Activated naive CD4-positive, alpha-beta T cell treated with anti-CD3 and anti-CD28 coated beads, Interleukin-2, amount 50 U/mL, for 72 hours (primary cell): ENCODE measurements at regions not wholly inside any gene's neighbourhood (a gene's known extent, or its start where the extent isn't known, plus 50 kb on each side); places are given as distances from the start of the nearest gene placed in this dataset.
A peak's percentile ranks its signal among the peaks of the same experiment; 100 is the strongest.

Experiments used
- ATAC-seq, 2 donors: fragments of 150-1000 bp; cut with Tn5 transposase; 2 replicates each; pipeline ENCODE4 v1.10.0; 2021; ENCODE audit warnings: mild to moderate bottlenecking in 2 of 2, moderate library complexity in 2 of 2
- DNase-seq, 2 donors: peaks; one replicate each; pipeline ENCODE4 v3.0.0; 2021 to 2022; ENCODE audit warnings: low spot score in 2 of 2
- H3K27ac Mint-ChIP-seq, 2 donors: one replicate each; pipeline ENCODE4 v1.8.0; 2022; ENCODE audit warnings: mild to moderate bottlenecking in 2 of 2, mixed read lengths in 2 of 2
- H3K36me3 Mint-ChIP-seq, 2 donors: one replicate each; pipeline ENCODE4 v1.8.0; 2022; ENCODE audit warnings: mixed read lengths in 2 of 2
- H3K9me3 Mint-ChIP-seq, 2 donors: one replicate each; pipeline ENCODE4 v1.8.0; 2022; ENCODE audit warnings: mixed read lengths in 2 of 2

GRCh38 chr4:22090661-22091351, 142.2 kb upstream of the KCNIP4 start:
- ATAC-seq (no peak), DNase-seq (no peak)
- Mint-ChIP-seq H3K9me3 (peaks cover 0 to 11% of the 10 kb centered on the region in 2 donors), H3K27ac (peak overlapping the region in 1 of 2 donors; percentile 29), H3K36me3 (peaks cover 0 to 5% of the 10 kb centered on the region in 2 donors)

GRCh38 chr4:22077571-22077970, 129.0 kb upstream of the KCNIP4 start:
- peaks cover 16 to 40% of the 10 kb centered on the region in 2 donors for H3K9me3 Mint-ChIP-seq
- no peak overlapping the region for H3K27ac Mint-ChIP-seq
- peaks cover 5% of the 10 kb centered on the region in 2 donors for H3K36me3 Mint-ChIP-seq
- DNase-seq, result no peak
- ATAC-seq, result no peak

GRCh38 chr4:22072726-22073125, 124.2 kb upstream of the KCNIP4 start:
- DNase-seq (no peak), ATAC-seq (no peak)
- Mint-ChIP-seq H3K9me3 (peaks cover 10 to 40% of the 10 kb centered on the region in 2 donors), H3K36me3 (peaks cover 0 to 5% of the 10 kb centered on the region in 2 donors), H3K27ac (no peak overlapping the region)

- Mint-ChIP-seq H3K9me3 (peaks cover 8 to 36% of the 10 kb centered on the region in 2 donors), H3K36me3 (peaks cover 0 to 5% of the 10 kb centered on the region in 2 donors), H3K27ac (no peak overlapping the region)
- peak; percentile 3 to 70 for ATAC-seq
- DNase-seq, result no peak
Measured at GRCh38 chr4:22072240-22072639, 123.7 kb upstream of the KCNIP4 start.

- Mint-ChIP-seq H3K27ac (no peak overlapping the region), H3K9me3 (peaks cover 7 to 31% of the 10 kb centered on the region in 2 donors), H3K36me3 (peaks cover 0 to 5% of the 10 kb centered on the region in 2 donors)
- DNase-seq (no peak), ATAC-seq (peak; percentile 80 to 93)
Measured at GRCh38 chr4:22071749-22072148, 123.2 kb upstream of the KCNIP4 start.

GRCh38 chr4:22070256-22070655, 121.7 kb upstream of the KCNIP4 start:
- Mint-ChIP-seq H3K9me3 (peaks cover 4 to 24% of the 10 kb centered on the region in 2 donors), H3K27ac (no peak overlapping the region), H3K36me3 (no peaks in the 10 kb centered on the region)
- ATAC-seq, result no peak
- no peak for DNase-seq

GRCh38 chr4:22063613-22064012, 115.0 kb upstream of the KCNIP4 start:
- DNase-seq (no peak), ATAC-seq (no peak)
- Mint-ChIP-seq H3K27ac (no peak overlapping the region), H3K36me3 (no peaks in the 10 kb centered on the region), H3K9me3 (peaks cover 0 to 4% of the 10 kb centered on the region in 2 donors)

- H3K36me3 Mint-ChIP-seq, result no peaks in the 10 kb centered on the region
- H3K27ac Mint-ChIP-seq, result no peak overlapping the region
- H3K9me3 Mint-ChIP-seq, result peaks cover 7 to 9% of the 10 kb centered on the region in 2 donors
- DNase-seq (no peak), ATAC-seq (no peak)
Measured at GRCh38 chr4:22062676-22063075, 114.1 kb upstream of the KCNIP4 start.

- peaks cover 15% of the 10 kb centered on the region in 2 donors for H3K9me3 Mint-ChIP-seq
- no peak overlapping the region for H3K27ac Mint-ChIP-seq
- DNase-seq (no peak), ATAC-seq (no peak)
- no peaks in the 10 kb centered on the region for H3K36me3 Mint-ChIP-seq
Measured at GRCh38 chr4:22055954-22056353, 107.4 kb upstream of the KCNIP4 start.

- Mint-ChIP-seq H3K9me3 (peaks cover 12 to 14% of the 10 kb centered on the region in 2 donors), H3K27ac (no peak overlapping the region), H3K36me3 (peaks cover 0 to 6% of the 10 kb centered on the region in 2 donors)
- DNase-seq, result no peak
- ATAC-seq, result no peak
Measured at GRCh38 chr4:22052076-22052475, 103.5 kb upstream of the KCNIP4 start.

GRCh38 chr4:22048323-22048722, 99.8 kb upstream of the KCNIP4 start:
- Mint-ChIP-seq H3K27ac (no peak overlapping the region), H3K9me3 (peaks cover 9 to 11% of the 10 kb centered on the region in 2 donors), H3K36me3 (peaks cover 0 to 6% of the 10 kb centered on the region in 2 donors)
- DNase-seq (no peak), ATAC-seq (no peak)

- DNase-seq (no peak), ATAC-seq (no peak)
- Mint-ChIP-seq H3K27ac (no peak overlapping the region), H3K36me3 (peaks cover 0 to 6% of the 10 kb centered on the region in 2 donors), H3K9me3 (peaks cover 9 to 11% of the 10 kb centered on the region in 2 donors)
Measured at GRCh38 chr4:22047793-22048192, 99.2 kb upstream of the KCNIP4 start.

- DNase-seq (no peak), ATAC-seq (no peak)
- Mint-ChIP-seq H3K27ac (no peak overlapping the region), H3K9me3 (peaks cover 15 to 17% of the 10 kb centered on the region in 2 donors), H3K36me3 (peaks cover 0 to 6% of the 10 kb centered on the region in 2 donors)
Measured at GRCh38 chr4:22045051-22045630, 96.6 kb upstream of the KCNIP4 start.

- no peak for DNase-seq
- Mint-ChIP-seq H3K36me3 (no peaks in the 10 kb centered on the region), H3K9me3 (peaks cover 4 to 10% of the 10 kb centered on the region in 2 donors), H3K27ac (no peak overlapping the region)
- no peak for ATAC-seq
Measured at GRCh38 chr4:22031423-22031822, 82.9 kb upstream of the KCNIP4 start.

GRCh38 chr4:22030881-22031280, 82.3 kb upstream of the KCNIP4 start:
- ATAC-seq (no peak), DNase-seq (no peak)
- Mint-ChIP-seq H3K27ac (no peak overlapping the region), H3K36me3 (no peaks in the 10 kb centered on the region), H3K9me3 (peaks cover 4 to 14% of the 10 kb centered on the region in 2 donors)

GRCh38 chr4:22030307-22030706, 81.7 kb upstream of the KCNIP4 start:
- ATAC-seq, result no peak
- Mint-ChIP-seq H3K9me3 (peaks cover 4 to 14% of the 10 kb centered on the region in 2 donors), H3K36me3 (no peaks in the 10 kb centered on the region), H3K27ac (no peak overlapping the region)
- DNase-seq, result no peak

- no peak for ATAC-seq
- DNase-seq, result no peak
- no peak overlapping the region for H3K27ac Mint-ChIP-seq
- peaks cover 8 to 16% of the 10 kb centered on the region in 2 donors for H3K9me3 Mint-ChIP-seq
- H3K36me3 Mint-ChIP-seq, result no peaks in the 10 kb centered on the region
Measured at GRCh38 chr4:22029803-22030202, 81.2 kb upstream of the KCNIP4 start.

- DNase-seq, result no peak
- Mint-ChIP-seq H3K27ac (no peak overlapping the region), H3K9me3 (peaks cover 7 to 12% of the 10 kb centered on the region in 2 donors), H3K36me3 (no peaks in the 10 kb centered on the region)
- no peak for ATAC-seq
Measured at GRCh38 chr4:22021106-22021505, 72.5 kb upstream of the KCNIP4 start.
